OCI-LY3 (cell line): ENCODE measurements at regions not wholly inside any gene's neighbourhood (a gene's known extent, or its start where the extent isn't known, plus 50 kb on each side); places are given as distances from the start of the nearest gene placed in this dataset.
A peak's percentile ranks its signal among the peaks of the same experiment; 100 is the strongest.

Experiments used
- H2AFZ ChIP-seq: fragments of 200-600, 300-600 bp; shearing (Covaris generic); 2 replicates; pipeline ENCODE4 v1.6.0; 2014; ENCODE audit warnings: antibody characterized with exemption, low read depth, low read length
- H3K27ac ChIP-seq: fragments of 200-600, 300-600 bp; sonication (generic); 2 replicates; pipeline ENCODE4 v1.5.1; 2014; ENCODE audit warnings: mild to moderate bottlenecking, low read length, moderate library complexity, mixed read lengths
- H3K27me3 ChIP-seq: fragments of 200-600, 300-600 bp; sonication (generic); 2 replicates; pipeline ENCODE4 v1.6.1; 2014; ENCODE audit warnings: low read depth, low read length, mixed read lengths
- H3K36me3 ChIP-seq: fragments of 200-600, 300-600 bp; sonication (generic); replicated peaks from 2 replicates; pipeline ENCODE3; 2014; ENCODE audit warnings: low read depth, low read length, mixed read lengths
- H3K4me1 ChIP-seq: fragments of 300-600, 200-600 bp; sonication (generic); 2 replicates; pipeline ENCODE4 v1.6.1; 2014; ENCODE audit warnings: low read length, mixed read lengths
- H3K4me2 ChIP-seq: fragments of 200-600, 300-600 bp; sonication (generic); 2 replicates; pipeline ENCODE4 v1.6.1; 2014; ENCODE audit warnings: low read length, mixed read lengths
- H3K4me3 ChIP-seq: fragments of 300-600, 200-600 bp; sonication (generic); 2 replicates; pipeline ENCODE4 v1.5.1; 2014; ENCODE audit warnings: antibody characterized with exemption, mild to moderate bottlenecking, low read length, moderate library complexity
- H3K79me2 ChIP-seq: fragments of 300-600, 200-600 bp; shearing (Covaris generic); 2 replicates; pipeline ENCODE4 v1.6.1; 2014; ENCODE audit warnings: mild to moderate bottlenecking, low read length, mixed read lengths
- H3K9ac ChIP-seq: fragments of 300-600, 200-600 bp; shearing (Covaris generic); 2 replicates; pipeline ENCODE4 v1.6.0; 2014; ENCODE audit warnings: mild to moderate bottlenecking, low read length, moderate library complexity
- H3K9me3 ChIP-seq: fragments of 200-600, 300-600 bp; shearing (Covaris generic); 2 replicates; pipeline ENCODE4 v1.6.1; 2014; ENCODE audit warnings: low read length, mixed read lengths; ENCODE audit not compliant: insufficient read depth
- H4K20me1 ChIP-seq: fragments of 200-600, 300-600 bp; sonication (generic); 2 replicates; pipeline ENCODE4 v1.6.1; 2016; ENCODE audit warnings: low read length, mixed read lengths; ENCODE audit not compliant: insufficient read depth
- EZH2phosphoT487 ChIP-seq: fragments of 200-600 bp; shearing (Covaris generic); IDR thresholded peaks from 2 replicates; pipeline ENCODE4 v1.6.1; 2018; ENCODE audit warnings: antibody characterized with exemption, mixed run types, low read depth
- TF ChIP-seq, protein P1 (sequence below): fragments of 200-600, 300-600 bp; sonication (generic); IDR thresholded peaks from 2 replicates; pipeline ENCODE4 v1.5.1; 2014; ENCODE audit warnings: antibody characterized with exemption, low read length, low read depth

DNA sequence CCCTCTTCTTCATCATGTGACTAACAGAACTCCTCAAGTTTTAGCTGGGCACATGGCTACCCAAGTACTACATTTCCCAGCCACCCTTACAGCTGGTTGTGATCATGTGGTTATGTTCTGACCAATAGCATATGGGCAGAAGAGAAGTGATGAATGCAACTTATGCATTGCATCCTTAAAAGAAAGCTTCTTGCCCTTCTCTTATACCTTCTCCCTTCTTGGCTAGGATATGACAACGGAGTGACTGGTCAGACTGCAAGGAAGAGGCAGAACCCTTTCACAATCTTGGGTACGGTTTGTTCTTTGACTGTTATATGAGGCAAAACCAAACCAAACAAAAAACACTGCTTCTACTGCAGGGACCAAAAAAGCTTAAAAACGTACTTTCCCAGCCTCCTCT lies 66.5 kb upstream of the MAX start:
- Histone ChIP-seq H3K36me3 (no peaks in the 10 kb centered on the region), H3K79me2 (no peaks in the 10 kb centered on the region), H3K27ac (no peak overlapping the region), H4K20me1 (no peaks in the 10 kb centered on the region; the same call in 1 of the 2 replicates), H3K27me3 (peaks cover 64% of the 10 kb centered on the region), H3K9me3 (no peaks in the 10 kb centered on the region), H3K4me2 (peak overlapping the region; percentile 30), H3K4me3 (peak overlapping the region; percentile 18; the same call in 1 of the 2 replicates), H3K4me1 (peaks cover 11% of the 10 kb centered on the region), H3K9ac (no peak overlapping the region), H2AFZ (no peak overlapping the region)
- TF ChIP-seq, protein P1, sequence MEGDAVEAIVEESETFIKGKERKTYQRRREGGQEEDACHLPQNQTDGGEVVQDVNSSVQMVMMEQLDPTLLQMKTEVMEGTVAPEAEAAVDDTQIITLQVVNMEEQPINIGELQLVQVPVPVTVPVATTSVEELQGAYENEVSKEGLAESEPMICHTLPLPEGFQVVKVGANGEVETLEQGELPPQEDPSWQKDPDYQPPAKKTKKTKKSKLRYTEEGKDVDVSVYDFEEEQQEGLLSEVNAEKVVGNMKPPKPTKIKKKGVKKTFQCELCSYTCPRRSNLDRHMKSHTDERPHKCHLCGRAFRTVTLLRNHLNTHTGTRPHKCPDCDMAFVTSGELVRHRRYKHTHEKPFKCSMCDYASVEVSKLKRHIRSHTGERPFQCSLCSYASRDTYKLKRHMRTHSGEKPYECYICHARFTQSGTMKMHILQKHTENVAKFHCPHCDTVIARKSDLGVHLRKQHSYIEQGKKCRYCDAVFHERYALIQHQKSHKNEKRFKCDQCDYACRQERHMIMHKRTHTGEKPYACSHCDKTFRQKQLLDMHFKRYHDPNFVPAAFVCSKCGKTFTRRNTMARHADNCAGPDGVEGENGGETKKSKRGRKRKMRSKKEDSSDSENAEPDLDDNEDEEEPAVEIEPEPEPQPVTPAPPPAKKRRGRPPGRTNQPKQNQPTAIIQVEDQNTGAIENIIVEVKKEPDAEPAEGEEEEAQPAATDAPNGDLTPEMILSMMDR, result no peak
- no peak for TF ChIP-seq EZH2phosphoT487

DNA sequence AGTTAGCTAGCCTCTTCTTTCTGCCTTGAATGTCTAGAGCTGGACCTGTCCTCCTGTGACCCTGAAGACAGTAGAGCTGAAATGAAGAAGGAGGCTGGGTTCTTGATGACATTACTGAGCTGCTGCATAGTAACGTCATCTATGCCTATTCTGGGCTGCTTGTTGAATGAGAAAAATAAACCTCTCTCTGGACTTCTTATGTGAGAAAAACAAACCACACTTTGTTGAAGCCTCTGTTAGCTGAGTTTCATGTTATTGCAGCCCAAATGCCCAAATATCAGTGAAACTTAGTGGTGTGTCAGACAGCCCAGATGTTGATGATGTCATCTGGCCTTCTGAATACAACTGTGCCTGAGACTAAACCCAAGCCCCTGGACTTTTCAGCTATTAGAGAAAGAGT lies 67.0 kb upstream of the MAX start:
- Histone ChIP-seq H3K9me3 (no peaks in the 10 kb centered on the region), H2AFZ (no peak overlapping the region), H3K4me1 (peaks cover 16% of the 10 kb centered on the region), H3K9ac (no peak overlapping the region), H4K20me1 (no peaks in the 10 kb centered on the region; the same call in 1 of the 2 replicates), H3K4me3 (peak overlapping the region; percentile 18; the same call in 1 of the 2 replicates), H3K4me2 (peak overlapping the region; percentile 30), H3K36me3 (no peaks in the 10 kb centered on the region), H3K79me2 (no peaks in the 10 kb centered on the region), H3K27me3 (peaks cover 69% of the 10 kb centered on the region), H3K27ac (no peak overlapping the region)
- TF ChIP-seq, protein P1, result no peak
- TF ChIP-seq EZH2phosphoT487, result no peak

DNA sequence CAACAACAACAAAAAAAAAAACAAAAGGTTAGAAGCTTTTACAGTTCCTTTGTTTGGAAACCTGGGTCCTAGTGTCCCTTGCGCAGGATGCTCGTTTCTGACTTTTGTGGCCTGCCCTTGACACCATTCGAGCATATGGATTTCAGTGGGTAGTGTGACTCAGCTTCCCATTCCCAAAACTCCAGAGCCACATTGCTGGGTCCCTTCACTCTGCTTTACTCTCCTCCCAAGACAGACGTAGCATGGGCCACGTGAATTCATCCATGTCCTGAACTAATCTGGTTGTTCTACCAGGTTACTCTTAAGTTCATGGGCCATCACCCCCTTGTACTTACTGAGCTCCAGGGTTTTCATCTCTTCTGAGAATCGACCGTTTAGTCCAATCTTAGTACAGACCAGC lies 68.0 kb upstream of the MAX start:
- Histone ChIP-seq H3K4me3 (0 out of 2 replicates have a peak overlapping the region, but pooled peaks have one; percentile 43), H4K20me1 (no peaks in the 10 kb centered on the region; the same call in 1 of the 2 replicates), H3K4me1 (peaks cover 22% of the 10 kb centered on the region), H3K4me2 (peak overlapping the region; percentile 43), H3K27me3 (peaks cover 72% of the 10 kb centered on the region), H3K27ac (no peak overlapping the region), H3K79me2 (no peaks in the 10 kb centered on the region), H3K9ac (no peak overlapping the region), H3K9me3 (no peaks in the 10 kb centered on the region), H3K36me3 (no peaks in the 10 kb centered on the region), H2AFZ (no peak overlapping the region)
- TF ChIP-seq, protein P1, result no peak
- TF ChIP-seq EZH2phosphoT487, result no peak

DNA sequence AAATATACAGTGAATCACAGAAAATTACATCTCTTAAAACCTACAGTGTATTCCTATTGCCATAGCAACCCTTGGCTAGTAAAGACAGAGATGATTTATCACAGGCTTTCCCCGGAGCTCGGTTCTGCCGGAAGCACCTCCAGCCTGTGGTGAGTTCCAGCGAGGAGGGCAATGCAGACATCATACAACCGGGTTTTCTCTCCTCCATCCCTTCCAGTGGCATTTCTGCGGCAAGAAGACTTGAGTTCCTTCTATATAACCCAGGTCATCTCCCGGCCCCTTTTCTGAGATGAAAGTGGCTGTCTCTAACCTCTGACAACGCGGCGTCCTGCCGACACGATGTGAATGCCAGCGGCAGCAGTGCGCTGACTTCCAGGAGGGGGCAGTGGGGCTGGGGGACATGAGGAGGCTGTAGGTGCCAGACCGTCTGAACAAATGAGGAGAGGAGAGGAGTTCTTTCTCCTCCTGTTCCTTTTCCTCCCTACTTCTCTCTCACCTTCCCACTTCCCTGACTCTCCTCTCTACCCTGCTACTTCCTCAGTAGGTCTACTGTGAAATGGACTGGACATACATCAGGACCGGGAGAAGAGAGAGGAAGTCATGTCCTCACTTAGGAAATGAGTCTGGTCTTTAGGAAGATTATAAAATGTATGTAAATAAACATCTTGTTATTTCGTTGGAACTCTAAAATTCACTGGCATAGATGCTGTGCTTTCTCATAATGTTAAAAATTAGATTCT lies 68.6 kb upstream of the MAX start:
- Histone ChIP-seq H3K9ac (no peak overlapping the region), H2AFZ (no peak overlapping the region), H3K36me3 (no peaks in the 10 kb centered on the region), H3K79me2 (no peaks in the 10 kb centered on the region), H4K20me1 (no peaks in the 10 kb centered on the region; the same call in 1 of the 2 replicates), H3K9me3 (no peaks in the 10 kb centered on the region), H3K4me2 (peak overlapping the region; percentile 43), H3K4me3 (peak overlapping the region; percentile 43), H3K27me3 (peaks cover 72% of the 10 kb centered on the region), H3K27ac (no peak overlapping the region), H3K4me1 (peaks cover 22% of the 10 kb centered on the region)
- TF ChIP-seq EZH2phosphoT487, result no peak
- TF ChIP-seq, protein P1, result peak; percentile 29; the same call in 1 of the 2 replicates
